ENCODE measurements at regions not wholly inside any gene's neighbourhood (a gene's known extent, or its start where the extent isn't known, plus 50 kb on each side); places are given as distances from the start of the nearest gene placed in this dataset.

DNA sequence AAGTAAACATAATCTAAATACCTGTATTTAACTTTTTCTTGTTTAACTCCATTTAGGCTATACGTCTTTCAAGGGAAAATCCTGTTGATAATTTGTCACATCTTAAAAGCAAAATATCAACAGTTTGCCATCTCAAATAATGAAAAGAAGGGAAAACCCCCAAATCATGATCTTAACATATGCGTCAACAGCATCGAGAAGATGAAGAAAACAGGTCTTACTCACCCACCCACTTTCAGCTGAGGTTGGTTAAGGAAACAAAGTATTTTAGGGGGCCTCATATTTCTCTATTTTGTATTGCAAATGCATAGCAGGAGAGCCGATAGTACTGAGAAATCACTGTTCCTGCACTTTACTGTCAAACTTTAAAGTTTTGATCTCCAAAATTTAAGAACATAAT lies 143.1 kb upstream of the COPS8 start:
- TF ChIP-seq, protein P1, sequence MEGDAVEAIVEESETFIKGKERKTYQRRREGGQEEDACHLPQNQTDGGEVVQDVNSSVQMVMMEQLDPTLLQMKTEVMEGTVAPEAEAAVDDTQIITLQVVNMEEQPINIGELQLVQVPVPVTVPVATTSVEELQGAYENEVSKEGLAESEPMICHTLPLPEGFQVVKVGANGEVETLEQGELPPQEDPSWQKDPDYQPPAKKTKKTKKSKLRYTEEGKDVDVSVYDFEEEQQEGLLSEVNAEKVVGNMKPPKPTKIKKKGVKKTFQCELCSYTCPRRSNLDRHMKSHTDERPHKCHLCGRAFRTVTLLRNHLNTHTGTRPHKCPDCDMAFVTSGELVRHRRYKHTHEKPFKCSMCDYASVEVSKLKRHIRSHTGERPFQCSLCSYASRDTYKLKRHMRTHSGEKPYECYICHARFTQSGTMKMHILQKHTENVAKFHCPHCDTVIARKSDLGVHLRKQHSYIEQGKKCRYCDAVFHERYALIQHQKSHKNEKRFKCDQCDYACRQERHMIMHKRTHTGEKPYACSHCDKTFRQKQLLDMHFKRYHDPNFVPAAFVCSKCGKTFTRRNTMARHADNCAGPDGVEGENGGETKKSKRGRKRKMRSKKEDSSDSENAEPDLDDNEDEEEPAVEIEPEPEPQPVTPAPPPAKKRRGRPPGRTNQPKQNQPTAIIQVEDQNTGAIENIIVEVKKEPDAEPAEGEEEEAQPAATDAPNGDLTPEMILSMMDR (IDR thresholded peaks at IDR 0.05) = no peak
- DNase-seq (no peak), ATAC-seq (no peak)
- H3K9me3 ChIP-seq = no peaks in the 10 kb centered on the region
- H3K36me3 ChIP-seq = no peaks in the 10 kb centered on the region
- no peak overlapping the region for H3K27ac ChIP-seq
- H3K4me3 ChIP-seq = no peak overlapping the region
- peaks cover 13% of the 10 kb centered on the region for H3K4me1 ChIP-seq
- no peaks in the 10 kb centered on the region for H3K27me3 ChIP-seq (ENCODE audit: low read depth)
- intact Hi-C loops (cut with DNase I) = no loop called here

DNA sequence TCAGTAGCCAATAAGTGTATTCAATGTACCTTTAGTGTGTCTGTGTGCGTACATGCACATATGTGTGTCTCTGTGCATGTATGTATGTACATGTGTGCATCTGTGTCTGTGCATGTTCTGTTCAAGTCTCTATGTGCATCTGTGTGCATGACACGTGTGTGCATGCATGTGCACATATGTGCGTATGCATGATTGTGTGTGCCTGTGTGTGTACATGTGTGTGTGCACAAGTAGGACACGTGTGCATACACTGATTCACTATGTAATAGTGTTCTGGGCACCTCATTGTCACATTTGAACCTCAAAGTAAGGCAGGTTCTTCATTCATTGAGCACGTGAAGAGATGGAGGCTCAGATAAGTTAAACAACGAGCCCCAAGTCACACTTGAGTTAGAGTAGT lies 142.6 kb upstream of the COPS8 start:
- ATAC-seq (no peak), DNase-seq (no peak)
- H3K4me1 ChIP-seq = peaks cover 13% of the 10 kb centered on the region
- H3K4me3 ChIP-seq = no peak overlapping the region
- no peak overlapping the region for H3K27ac ChIP-seq
- H3K36me3 ChIP-seq = no peaks in the 10 kb centered on the region
- H3K27me3 ChIP-seq (ENCODE audit: low read depth) = no peaks in the 10 kb centered on the region
- intact Hi-C loops (cut with DNase I) = no loop called here
- TF ChIP-seq, protein P1 (IDR thresholded peaks at IDR 0.05) = no peak
- H3K9me3 ChIP-seq = no peaks in the 10 kb centered on the region

DNA sequence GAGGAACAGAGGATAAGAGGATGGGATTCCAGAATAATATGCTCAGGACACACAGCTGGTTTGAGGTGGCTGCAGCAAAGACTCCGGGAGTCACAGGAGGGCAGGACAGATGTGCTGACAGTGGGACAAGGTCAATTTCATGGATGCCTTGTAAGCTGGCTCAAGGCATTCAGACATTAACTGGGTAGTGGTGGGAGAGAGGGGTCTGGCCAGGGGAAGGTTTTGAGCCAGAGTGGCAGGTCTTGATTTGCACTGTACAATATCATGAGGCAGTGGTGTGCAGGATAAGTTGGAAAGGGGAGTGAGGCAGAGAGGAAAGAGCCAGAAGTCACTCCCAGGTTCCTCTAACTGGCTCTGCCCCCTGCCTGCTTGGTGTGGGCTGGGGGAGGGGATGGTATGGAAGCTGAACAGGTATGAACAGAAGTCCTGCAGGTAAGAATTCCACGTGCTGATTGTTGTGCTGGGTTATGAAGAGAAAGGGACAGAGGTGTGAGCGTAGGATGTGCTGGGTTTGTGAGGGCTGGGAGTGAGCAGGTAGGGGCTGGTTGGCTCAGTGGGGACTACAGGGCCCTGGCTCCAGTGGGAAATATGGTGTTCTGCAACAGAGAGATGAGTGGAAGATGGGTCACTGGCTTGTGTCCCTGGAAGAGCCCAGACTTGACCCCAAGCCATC lies 141.7 kb upstream of the COPS8 start:
- Histone ChIP-seq H3K36me3 (no peaks in the 10 kb centered on the region), H3K27me3 (ENCODE audit: low read depth) (no peaks in the 10 kb centered on the region), H3K9me3 (no peaks in the 10 kb centered on the region), H3K4me3 (no peak overlapping the region), H3K4me1 (peaks cover 7% of the 10 kb centered on the region), H3K27ac (no peak overlapping the region)
- no peak for DNase-seq
- TF ChIP-seq, protein P1 (IDR thresholded peaks at IDR 0.05) = no peak
- intact Hi-C loops (cut with DNase I) = no loop called here
- ATAC-seq = no peak

DNA sequence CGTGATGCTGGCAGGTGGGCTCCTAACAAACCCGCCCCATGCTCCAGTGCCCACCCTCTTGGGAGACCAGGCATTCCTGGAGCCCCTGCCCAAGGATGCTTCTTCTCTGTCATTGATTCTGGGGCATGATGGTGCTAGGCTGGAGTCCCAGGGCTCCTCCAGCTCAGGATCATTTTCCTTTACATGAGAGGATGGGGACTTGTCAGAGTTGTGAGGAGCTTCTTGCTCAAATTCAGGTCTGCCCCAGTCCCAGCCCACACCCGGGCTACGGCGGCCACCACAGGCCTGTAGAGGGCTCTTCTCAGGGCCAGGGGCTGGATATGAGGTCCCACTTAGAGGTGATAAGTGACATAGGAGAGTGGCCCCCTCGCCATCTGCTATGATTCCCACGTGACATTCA lies 141.1 kb upstream of the COPS8 start:
- intact Hi-C loops (cut with DNase I) = no loop called here
- Histone ChIP-seq H3K36me3 (no peaks in the 10 kb centered on the region), H3K9me3 (no peaks in the 10 kb centered on the region), H3K27me3 (ENCODE audit: low read depth) (no peaks in the 10 kb centered on the region), H3K4me1 (peaks cover 1% of the 10 kb centered on the region), H3K4me3 (no peak overlapping the region), H3K27ac (no peak overlapping the region)
- DNase-seq (no peak), ATAC-seq (no peak)
- TF ChIP-seq, protein P1 (IDR thresholded peaks at IDR 0.05) = no peak

DNA sequence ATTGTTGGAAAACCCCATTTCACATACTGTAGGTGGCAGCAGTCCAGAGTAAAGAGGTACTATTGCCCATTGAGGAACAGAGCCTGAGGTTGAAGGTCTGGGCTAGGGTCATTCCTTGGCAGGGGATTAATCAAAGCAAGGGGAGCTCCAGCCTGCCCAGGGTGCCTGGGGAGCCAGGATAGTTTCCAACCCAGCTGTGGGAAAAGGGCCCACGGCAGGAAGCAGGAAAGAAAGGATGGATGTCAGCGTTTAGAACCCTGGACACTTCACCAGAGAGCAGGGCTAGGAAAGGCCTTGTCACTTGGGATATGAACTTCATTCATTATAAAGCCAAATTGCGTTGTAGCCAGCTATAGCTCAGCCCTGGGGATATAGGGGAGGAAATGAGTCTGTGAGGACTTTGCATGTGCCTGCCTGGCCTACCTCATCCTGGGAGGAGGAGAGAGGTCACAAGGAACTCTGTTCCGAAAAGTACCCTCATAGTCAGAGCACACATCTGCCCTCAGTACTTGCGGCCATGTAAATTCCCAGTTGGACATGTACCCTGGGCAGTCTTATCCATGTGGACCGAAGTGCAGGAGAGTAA lies 140.2 kb upstream of the COPS8 start:
- TF ChIP-seq, protein P1 (IDR thresholded peaks at IDR 0.05) = no peak
- no peak for DNase-seq
- intact Hi-C loops (cut with DNase I) = no loop called here
- Histone ChIP-seq H3K4me1 (no peaks in the 10 kb centered on the region), H3K36me3 (no peaks in the 10 kb centered on the region), H3K27me3 (ENCODE audit: low read depth) (no peaks in the 10 kb centered on the region), H3K9me3 (no peaks in the 10 kb centered on the region), H3K4me3 (no peak overlapping the region), H3K27ac (no peak overlapping the region)
- no peak for ATAC-seq

Data from lower lobe of right lung (tissue), 2 donors.